Osteoblast (primary cell): ENCODE measurements at regions not wholly inside any gene's neighbourhood (a gene's known extent, or its start where the extent isn't known, plus 50 kb on each side); places are given as distances from the start of the nearest gene placed in this dataset.

Experiments
- DNase-seq: peaks from one replicate; pipeline ENCODE4 v3.0.0; 2011; ENCODE audit warnings: low spot score, mixed read lengths; ENCODE audit not compliant: insufficient read length; ENCODE audit errors: missing footprints
- H2AFZ ChIP-seq: 2 replicates; pipeline ENCODE4 v1.6.0; 2011; ENCODE audit warnings: mild to moderate bottlenecking, low read length
- H3K27ac ChIP-seq: 2 replicates; pipeline ENCODE4 v1.5.1; 2011; ENCODE audit warnings: mild to moderate bottlenecking, low read depth, low read length, moderate library complexity
- H3K27me3 ChIP-seq: 2 replicates; pipeline ENCODE4 v1.6.0; 2012; ENCODE audit warnings: mild to moderate bottlenecking, control low read depth, inconsistent platforms, low read length, moderate library complexity; ENCODE audit not compliant: insufficient read depth
- H3K36me3 ChIP-seq: 2 replicates; pipeline ENCODE4 v1.5.1; 2011; ENCODE audit warnings: mild to moderate bottlenecking, low read length, control low read depth, moderate library complexity; ENCODE audit not compliant: insufficient read depth
- H3K4me1 ChIP-seq: 2 replicates; pipeline ENCODE4 v1.5.1; 2011; ENCODE audit warnings: mild to moderate bottlenecking, low read length, control low read depth, moderate library complexity; ENCODE audit not compliant: insufficient read depth
- H3K4me2 ChIP-seq: 2 replicates; pipeline ENCODE4 v1.6.0; 2011; ENCODE audit warnings: mild to moderate bottlenecking, low read length; ENCODE audit not compliant: insufficient read depth
- H3K4me3 ChIP-seq: fragments of 200-600 bp; sonication (generic); 3 replicates; pipeline ENCODE4 v1.5.1; 2012; ENCODE audit warnings: mild to moderate bottlenecking, low read length, inconsistent platforms; ENCODE audit not compliant: insufficient read depth
- H3K79me2 ChIP-seq: 2 replicates; pipeline ENCODE4 v1.6.0; 2012; ENCODE audit warnings: mild to moderate bottlenecking, low read length, control low read depth, inconsistent platforms; ENCODE audit not compliant: insufficient read depth
- H3K9me3 ChIP-seq: 2 replicates; pipeline ENCODE4 v1.5.1; 2011; ENCODE audit warnings: low read depth, low read length, control low read depth
- H4K20me1 ChIP-seq: 2 replicates; pipeline ENCODE4 v1.6.0; 2012; ENCODE audit warnings: mild to moderate bottlenecking, low read length, control low read depth; ENCODE audit not compliant: insufficient read depth
- TF ChIP-seq, protein P1 (sequence below): IDR thresholded peaks from 2 replicates; pipeline ENCODE4 v1.5.1; 2011; ENCODE audit warnings: mild to moderate bottlenecking, low read depth, low read length, moderate library complexity; ENCODE audit errors: extremely low read depth

DNA sequence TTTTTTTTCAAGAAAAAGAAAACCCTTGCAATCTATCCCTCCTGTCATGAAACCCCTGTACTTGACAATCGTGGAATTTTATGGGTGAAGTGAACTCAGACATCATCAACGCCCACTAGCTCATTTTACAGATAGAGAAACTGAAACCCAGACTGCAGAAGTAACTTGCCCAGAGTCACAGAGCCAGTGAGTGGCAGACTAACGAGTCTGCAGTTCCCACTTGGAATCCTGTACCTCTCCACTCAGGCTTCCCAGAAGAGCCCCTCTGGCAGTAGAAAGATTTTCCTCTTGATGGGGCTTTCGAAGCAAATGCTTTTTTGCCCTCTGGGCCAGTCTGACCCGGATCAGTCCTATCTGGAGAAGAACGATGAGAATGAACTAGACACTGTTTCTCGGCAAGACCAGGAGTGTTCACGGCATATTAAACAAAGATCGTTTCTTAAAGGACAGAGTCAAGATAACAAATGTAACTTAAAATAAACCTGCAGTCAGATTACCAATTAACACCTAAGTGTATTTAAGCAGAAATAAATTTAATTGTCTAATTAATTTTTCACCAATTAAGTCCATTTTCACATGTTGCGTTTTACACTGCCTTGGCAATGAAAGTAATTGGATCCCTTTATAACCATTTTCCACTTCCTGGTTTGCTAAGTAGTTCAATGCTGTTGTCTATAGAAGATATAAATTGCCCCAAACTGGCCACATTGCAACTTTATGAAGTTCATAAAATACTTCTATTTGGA lies 61.3 kb upstream of the CREB3L1 start:
- TF ChIP-seq, protein P1, sequence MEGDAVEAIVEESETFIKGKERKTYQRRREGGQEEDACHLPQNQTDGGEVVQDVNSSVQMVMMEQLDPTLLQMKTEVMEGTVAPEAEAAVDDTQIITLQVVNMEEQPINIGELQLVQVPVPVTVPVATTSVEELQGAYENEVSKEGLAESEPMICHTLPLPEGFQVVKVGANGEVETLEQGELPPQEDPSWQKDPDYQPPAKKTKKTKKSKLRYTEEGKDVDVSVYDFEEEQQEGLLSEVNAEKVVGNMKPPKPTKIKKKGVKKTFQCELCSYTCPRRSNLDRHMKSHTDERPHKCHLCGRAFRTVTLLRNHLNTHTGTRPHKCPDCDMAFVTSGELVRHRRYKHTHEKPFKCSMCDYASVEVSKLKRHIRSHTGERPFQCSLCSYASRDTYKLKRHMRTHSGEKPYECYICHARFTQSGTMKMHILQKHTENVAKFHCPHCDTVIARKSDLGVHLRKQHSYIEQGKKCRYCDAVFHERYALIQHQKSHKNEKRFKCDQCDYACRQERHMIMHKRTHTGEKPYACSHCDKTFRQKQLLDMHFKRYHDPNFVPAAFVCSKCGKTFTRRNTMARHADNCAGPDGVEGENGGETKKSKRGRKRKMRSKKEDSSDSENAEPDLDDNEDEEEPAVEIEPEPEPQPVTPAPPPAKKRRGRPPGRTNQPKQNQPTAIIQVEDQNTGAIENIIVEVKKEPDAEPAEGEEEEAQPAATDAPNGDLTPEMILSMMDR, result no peak
- no peaks in the 10 kb centered on the region for H3K36me3 ChIP-seq
- peak overlapping the region; percentile 17 for H2AFZ ChIP-seq
- no peaks in the 10 kb centered on the region for H3K27me3 ChIP-seq
- no peak overlapping the region for H3K27ac ChIP-seq
- H3K79me2 ChIP-seq, result no peaks in the 10 kb centered on the region
- H3K9me3 ChIP-seq, result no peaks in the 10 kb centered on the region
- no peaks in the 10 kb centered on the region for H3K4me1 ChIP-seq
- H3K4me3 ChIP-seq, result peak overlapping the region; percentile 54
- DNase-seq, result peak; percentile 21
- H3K4me2 ChIP-seq, result peak overlapping the region; percentile 63
- H4K20me1 ChIP-seq, result no peaks in the 10 kb centered on the region

DNA sequence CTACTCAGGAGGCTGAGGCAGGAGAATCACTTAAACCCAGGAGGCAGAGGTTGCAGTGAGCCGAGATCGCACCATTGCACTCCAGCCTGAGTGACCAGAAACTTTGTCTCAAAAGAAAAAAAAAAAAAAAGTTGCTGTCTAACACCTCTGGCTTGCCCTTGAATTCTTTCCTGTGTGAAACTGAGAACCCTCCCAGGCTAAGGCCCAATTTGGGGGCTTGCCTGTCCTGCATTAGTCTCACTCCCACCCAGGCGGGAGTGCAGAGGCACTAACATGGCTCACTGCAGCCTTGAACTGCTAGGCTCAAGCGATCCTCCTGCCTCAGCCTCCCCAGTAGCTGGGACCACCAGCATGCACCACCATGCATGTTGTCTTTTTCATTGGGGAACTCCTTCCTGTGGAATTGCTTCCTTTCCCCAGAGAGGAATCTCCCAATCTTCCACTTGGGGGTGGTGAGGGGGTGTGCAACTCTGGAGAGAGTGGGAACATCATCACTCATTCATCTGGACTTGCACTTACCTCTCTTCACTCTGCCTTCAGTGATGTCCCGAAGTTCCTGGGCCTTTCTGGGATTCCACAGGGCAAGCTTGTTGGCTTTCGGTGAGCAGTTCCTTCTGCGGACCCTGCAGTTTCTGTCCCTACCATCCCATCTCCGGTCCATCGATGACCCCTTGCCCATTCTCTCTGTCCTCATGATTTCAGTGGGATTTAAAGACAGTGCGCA lies 62.1 kb upstream of the CREB3L1 start:
- H3K4me1 ChIP-seq, result peaks cover under 1% of the 10 kb centered on the region
- H3K9me3 ChIP-seq, result no peaks in the 10 kb centered on the region
- H4K20me1 ChIP-seq, result no peaks in the 10 kb centered on the region
- H3K4me2 ChIP-seq, result no peak overlapping the region
- DNase-seq, result no peak
- H3K27ac ChIP-seq, result no peak overlapping the region
- TF ChIP-seq, protein P1, result no peak
- H3K36me3 ChIP-seq, result no peaks in the 10 kb centered on the region
- no peaks in the 10 kb centered on the region for H3K79me2 ChIP-seq
- no peak overlapping the region for H3K4me3 ChIP-seq
- no peaks in the 10 kb centered on the region for H3K27me3 ChIP-seq
- H2AFZ ChIP-seq, result no peak overlapping the region

DNA sequence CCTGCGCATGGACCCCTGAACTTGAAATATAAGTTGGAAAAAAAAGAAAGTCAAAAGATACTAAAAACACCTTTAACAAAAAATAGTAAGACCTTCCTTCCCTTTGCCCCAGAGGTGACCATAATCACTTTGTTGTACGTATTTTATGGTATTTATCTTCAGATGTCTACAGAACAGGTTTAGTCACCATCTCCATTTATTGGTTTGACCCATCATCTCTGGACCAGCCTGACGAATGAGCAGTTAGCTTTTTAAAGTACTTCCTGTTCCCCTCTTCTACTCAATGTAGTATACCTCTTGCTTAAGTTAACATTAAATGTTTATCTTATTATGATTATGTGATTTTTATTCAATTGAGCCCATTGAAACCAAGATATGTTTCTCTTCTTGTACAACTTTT lies 64.7 kb upstream of the CREB3L1 start:
- DNase-seq, result peak; percentile 26
- Histone ChIP-seq H3K27ac (no peak overlapping the region), H2AFZ (no peak overlapping the region), H3K79me2 (no peaks in the 10 kb centered on the region), H3K4me3 (no peak overlapping the region), H3K27me3 (peaks cover 8% of the 10 kb centered on the region), H4K20me1 (no peaks in the 10 kb centered on the region), H3K4me1 (peaks cover 8% of the 10 kb centered on the region), H3K36me3 (no peaks in the 10 kb centered on the region), H3K9me3 (no peaks in the 10 kb centered on the region), H3K4me2 (no peak overlapping the region)
- TF ChIP-seq, protein P1, result no peak

DNA sequence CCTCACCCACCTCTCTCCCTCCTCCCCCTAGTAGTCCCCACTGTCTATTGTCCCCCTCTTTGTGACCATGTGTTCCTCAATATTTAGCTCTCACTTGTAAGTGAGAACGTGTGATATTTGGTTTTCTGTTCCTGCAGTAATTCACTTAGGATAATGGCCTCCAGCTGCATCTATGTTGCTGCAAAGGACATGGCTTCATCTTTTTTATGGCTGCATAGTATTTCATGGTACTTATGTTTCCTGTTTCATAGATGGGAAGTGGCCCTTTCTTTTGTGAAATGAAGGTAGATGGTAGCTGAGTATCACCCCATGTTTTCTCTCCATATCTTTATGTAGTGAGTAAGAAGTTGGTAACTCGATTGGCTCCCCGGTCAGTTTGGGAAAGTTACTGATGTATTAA lies 66.6 kb upstream of the CREB3L1 start:
- Histone ChIP-seq H3K4me3 (no peak overlapping the region), H3K36me3 (no peaks in the 10 kb centered on the region), H3K4me1 (peaks cover 8% of the 10 kb centered on the region), H4K20me1 (no peaks in the 10 kb centered on the region), H3K27me3 (peaks cover 8% of the 10 kb centered on the region), H3K79me2 (no peaks in the 10 kb centered on the region), H3K27ac (no peak overlapping the region), H3K4me2 (no peak overlapping the region), H3K9me3 (no peaks in the 10 kb centered on the region), H2AFZ (no peak overlapping the region)
- TF ChIP-seq, protein P1, result no peak
- DNase-seq, result no peak
